ENCODE measurements at regions not wholly inside any gene's neighbourhood (a gene's known extent, or its start where the extent isn't known, plus 50 kb on each side); places are given as distances from the start of the nearest gene placed in this dataset.

GRCh38 chr2:145360129-145360790 lies 840.3 kb upstream of the ZEB2 start:
- POLR2A ChIA-PET (ENCODE audit: unreplicated experiment) = interaction anchor here (0.6 kb wide), 1 partner anchor 14 kb away, joined by 3 read pairs; no protein-coding TSS in a partner anchor
- Histone ChIP-seq H3K9ac (ENCODE audit: low read length) (no peak overlapping the region), H3K9me2 (replicated peaks; ENCODE audit: low read length) (no peaks in the 10 kb centered on the region), H3K4me3 (ENCODE audit: low read length) (no peak overlapping the region), H3K27ac (ENCODE audit: low read length) (no peak overlapping the region), H3K27me3 (ENCODE audit: low read length) (no peaks in the 10 kb centered on the region), H3K4me1 (ENCODE audit: insufficient read depth, low read length) (no peaks in the 10 kb centered on the region), H2AFZ (ENCODE audit: low read length) (no peak overlapping the region), H3K9me3 (ENCODE audit: low read length) (no peaks in the 10 kb centered on the region), H4K20me1 (ENCODE audit: low read length) (no peaks in the 10 kb centered on the region), H3F3A (ENCODE audit: low read length, unreplicated experiment) (no peaks in the 10 kb centered on the region), H3K4me2 (ENCODE audit: low read length) (no peak overlapping the region), H3K79me2 (ENCODE audit: low read length) (no peaks in the 10 kb centered on the region), H3K36me3 (ENCODE audit: low read depth, low read length) (no peaks in the 10 kb centered on the region)
- TF ChIP-seq EZH2 (IDR thresholded peaks at IDR 0.05; ENCODE audit: low read length, unreplicated experiment) = no peak
- TF ChIP-seq CTCF (conservative IDR thresholded peaks at IDR 0.05; ENCODE audit: low read depth, low read length) = no peak
- no peak for TF ChIP-seq EZH2phosphoT487 (IDR thresholded peaks at IDR 0.05; ENCODE audit: borderline replicate concordance, low read length)
- no TSS peak for BruUV-seq (replicated peaks)
- no peak for ATAC-seq
- CTCF ChIA-PET = no interaction called here
- no peak for DNase-seq
- intact Hi-C loops (cut with micrococcal nuclease) = no loop called here

GRCh38 chr2:145359561-145359960 lies 839.6 kb upstream of the ZEB2 start:
- BruUV-seq (replicated peaks) = no TSS peak
- ATAC-seq (no peak), DNase-seq (no peak)
- Histone ChIP-seq H2AFZ (ENCODE audit: low read length) (no peak overlapping the region), H3K36me3 (ENCODE audit: low read depth, low read length) (no peaks in the 10 kb centered on the region), H3K27me3 (ENCODE audit: low read length) (no peaks in the 10 kb centered on the region), H3K9me3 (ENCODE audit: low read length) (no peaks in the 10 kb centered on the region), H3K4me3 (ENCODE audit: low read length) (no peak overlapping the region), H3F3A (ENCODE audit: low read length, unreplicated experiment) (no peaks in the 10 kb centered on the region), H3K9me2 (replicated peaks; ENCODE audit: low read length) (no peaks in the 10 kb centered on the region), H3K27ac (ENCODE audit: low read length) (no peak overlapping the region), H3K4me2 (ENCODE audit: low read length) (no peak overlapping the region), H3K79me2 (ENCODE audit: low read length) (no peaks in the 10 kb centered on the region), H3K9ac (ENCODE audit: low read length) (no peak overlapping the region), H4K20me1 (ENCODE audit: low read length) (no peaks in the 10 kb centered on the region), H3K4me1 (ENCODE audit: insufficient read depth, low read length) (no peaks in the 10 kb centered on the region)
- intact Hi-C loops (cut with micrococcal nuclease) = no loop called here
- ChIA-PET CTCF (no interaction called here), POLR2A (ENCODE audit: unreplicated experiment) (no interaction called here)
- no peak for TF ChIP-seq EZH2 (IDR thresholded peaks at IDR 0.05; ENCODE audit: low read length, unreplicated experiment)
- no peak for TF ChIP-seq EZH2phosphoT487 (IDR thresholded peaks at IDR 0.05; ENCODE audit: borderline replicate concordance, low read length)
- no peak for TF ChIP-seq CTCF (conservative IDR thresholded peaks at IDR 0.05; ENCODE audit: low read depth, low read length)

- Histone ChIP-seq H3F3A (ENCODE audit: low read length, unreplicated experiment) (no peaks in the 10 kb centered on the region), H3K4me3 (ENCODE audit: low read length) (no peak overlapping the region), H3K4me1 (ENCODE audit: insufficient read depth, low read length) (no peaks in the 10 kb centered on the region), H3K9me3 (ENCODE audit: low read length) (no peaks in the 10 kb centered on the region), H4K20me1 (ENCODE audit: low read length) (no peaks in the 10 kb centered on the region), H3K9ac (ENCODE audit: low read length) (no peak overlapping the region), H3K4me2 (ENCODE audit: low read length) (no peak overlapping the region), H3K36me3 (ENCODE audit: low read depth, low read length) (no peaks in the 10 kb centered on the region), H3K9me2 (replicated peaks; ENCODE audit: low read length) (no peaks in the 10 kb centered on the region), H2AFZ (ENCODE audit: low read length) (no peak overlapping the region), H3K79me2 (ENCODE audit: low read length) (no peaks in the 10 kb centered on the region), H3K27ac (ENCODE audit: low read length) (no peak overlapping the region), H3K27me3 (ENCODE audit: low read length) (no peaks in the 10 kb centered on the region)
- no TSS peak for BruUV-seq (replicated peaks)
- ChIA-PET POLR2A (ENCODE audit: unreplicated experiment) (no interaction called here), CTCF (interaction anchor here (0.6 kb wide), 1 partner anchor 172 kb away, joined by 10 read pairs; no protein-coding TSS in a partner anchor)
- no peak for ATAC-seq
- no peak for DNase-seq
- intact Hi-C loops (cut with micrococcal nuclease) = no loop called here
- TF ChIP-seq CTCF (conservative IDR thresholded peaks at IDR 0.05; ENCODE audit: low read depth, low read length) (no peak), EZH2phosphoT487 (IDR thresholded peaks at IDR 0.05; ENCODE audit: borderline replicate concordance, low read length) (no peak), EZH2 (IDR thresholded peaks at IDR 0.05; ENCODE audit: low read length, unreplicated experiment) (no peak)
Observed at GRCh38 chr2:145356056-145356455, 836.1 kb upstream of the ZEB2 start.

Measured in PC-3 (cell line).